NAMALWA (cell line): ENCODE measurements at regions not wholly inside any gene's neighbourhood (a gene's known extent, or its start where the extent isn't known, plus 50 kb on each side); places are given as distances from the start of the nearest gene placed in this dataset.

Source experiments
- DNase-seq: peaks from one replicate; pipeline ENCODE4 v3.0.0-alpha.2; 2015; ENCODE audit warnings: low spot score

- DNase-seq, result no peak
These were observed 127.3 kb upstream of the ADGRL4 start for GRCh38 chr1:79133774-79134364.

GRCh38 chr1:79131626-79132025 is 125.1 kb upstream of the ADGRL4 start:
- DNase-seq, result no peak

GRCh38 chr1:79129914-79130313 is 123.4 kb upstream of the ADGRL4 start:
- DNase-seq, result no peak

- DNase-seq, result no peak
These were observed 122.2 kb upstream of the ADGRL4 start for GRCh38 chr1:79128722-79129121.

- DNase-seq, result no peak
These were observed 118.2 kb upstream of the ADGRL4 start for GRCh38 chr1:79124756-79125155.

GRCh38 chr1:79122521-79122920 is 116.0 kb upstream of the ADGRL4 start:
- DNase-seq, result no peak

GRCh38 chr1:79117376-79117775 is 110.8 kb upstream of the ADGRL4 start:
- no peak for DNase-seq

- DNase-seq, result no peak
These were observed 107.3 kb upstream of the ADGRL4 start for GRCh38 chr1:79113836-79114235.

- DNase-seq, result no peak
These were observed 104.2 kb upstream of the ADGRL4 start for GRCh38 chr1:79110749-79111148.

- no peak for DNase-seq
These were observed 102.9 kb upstream of the ADGRL4 start for GRCh38 chr1:79109445-79109844.

- no peak for DNase-seq
These were observed 99.0 kb upstream of the ADGRL4 start for GRCh38 chr1:79105500-79105899.

- no peak for DNase-seq
These were observed 98.1 kb upstream of the ADGRL4 start for GRCh38 chr1:79104617-79105016.

GRCh38 chr1:79100385-79100784 is 93.9 kb upstream of the ADGRL4 start:
- DNase-seq, result no peak

- no peak for DNase-seq
These were observed 84.5 kb upstream of the ADGRL4 start for GRCh38 chr1:79090985-79091384.

- DNase-seq, result no peak
These were observed 83.4 kb upstream of the ADGRL4 start for GRCh38 chr1:79089946-79090345.

GRCh38 chr1:79082233-79082632 is 75.7 kb upstream of the ADGRL4 start:
- no peak for DNase-seq

- no peak for DNase-seq
These were observed 73.2 kb upstream of the ADGRL4 start for GRCh38 chr1:79079770-79080169.

- DNase-seq, result no peak
These were observed 68.4 kb upstream of the ADGRL4 start for GRCh38 chr1:79074975-79075374.

GRCh38 chr1:79069828-79070227 is 63.3 kb upstream of the ADGRL4 start:
- peak; percentile 3 for DNase-seq

- DNase-seq, result no peak
These were observed 52.8 kb upstream of the ADGRL4 start for GRCh38 chr1:79059341-79059740.
